ENCODE measurements at regions not wholly inside any gene's neighbourhood (a gene's known extent, or its start where the extent isn't known, plus 50 kb on each side); places are given as distances from the start of the nearest gene placed in this dataset.

GRCh38 chr2:104023306-104023705, 830.6 kb upstream of the POU3F3 start:
- TF ChIP-seq CTCF (IDR thresholded peaks at IDR 0.05) (no peak), EZH2phosphoT487 (IDR thresholded peaks at IDR 0.05) (no peak)

Measured in neural progenitor cell (in vitro differentiated cells).